ENCODE measurements at regions not wholly inside any gene's neighbourhood (a gene's known extent, or its start where the extent isn't known, plus 50 kb on each side); places are given as distances from the start of the nearest gene placed in this dataset.

- no peak for TF ChIP-seq CTCF (IDR thresholded peaks at IDR 0.05; ENCODE audit: extremely low read depth in 1 of 2, insufficient read depth in 1 of 2, low read depth in 1 of 2, low read length in 2 of 2)
- no peak for TF ChIP-seq MYC (IDR thresholded peaks at IDR 0.05; ENCODE audit: low read depth, low read length)
- no peak for TF ChIP-seq POLR2AphosphoS5 (IDR thresholded peaks at IDR 0.05; ENCODE audit: insufficient read depth, low read depth, low read length)
- no peak for TF ChIP-seq MAX (IDR thresholded peaks at IDR 0.05; ENCODE audit: insufficient read depth, insufficient read length)
Observed at GRCh38 chr4:8722556-8722955, 130.0 kb downstream of the CPZ start.
